ENCODE measurements at regions not wholly inside any gene's neighbourhood (a gene's known extent, or its start where the extent isn't known, plus 50 kb on each side); places are given as distances from the start of the nearest gene placed in this dataset.
"Not testable (repeated sequence)": the region's sequence is repeated elsewhere in the genome, so short reads cannot be mapped to it uniquely, and the experiment has no call there.

GRCh38 chrX:76555816-76556215 is 128.3 kb downstream of the MAGEE1 start:
- no peak overlapping the region for H3K4me3 ChIP-seq (ENCODE audit: low read depth, low read length)
- TF ChIP-seq CTCF (IDR thresholded peaks at IDR 0.05; ENCODE audit: low read depth, low read length, missing control alignments): peak; percentile 27
- DNase-seq (ENCODE audit: low read depth): peak; percentile 4

GRCh38 chrX:76564842-76565241 is 137.3 kb downstream of the MAGEE1 start:
- DNase-seq (ENCODE audit: low read depth): not testable (repeated sequence)

GRCh38 chrX:76605390-76605789 is 177.9 kb downstream of the MAGEE1 start:
- DNase-seq (ENCODE audit: low read depth): no peak
- H3K4me3 ChIP-seq (ENCODE audit: low read depth, low read length): no peak overlapping the region
- no peak for TF ChIP-seq CTCF (IDR thresholded peaks at IDR 0.05; ENCODE audit: low read depth, low read length, missing control alignments)

More at GRCh38 chrX:76564842-76565241, 137.3 kb downstream of the MAGEE1 start:
- not testable (repeated sequence) for H3K4me3 ChIP-seq (ENCODE audit: low read depth, low read length)

GRCh38 chrX:76617020-76617419 is 189.5 kb downstream of the MAGEE1 start:
- no peak for DNase-seq (ENCODE audit: low read depth)
- no peak for TF ChIP-seq CTCF (IDR thresholded peaks at IDR 0.05; ENCODE audit: low read depth, low read length, missing control alignments)
- H3K4me3 ChIP-seq (ENCODE audit: low read depth, low read length): no peak overlapping the region

GRCh38 chrX:76643590-76643989 is 216.1 kb downstream of the MAGEE1 start:
- TF ChIP-seq CTCF (IDR thresholded peaks at IDR 0.05; ENCODE audit: low read depth, low read length, missing control alignments): no peak
- no peak overlapping the region for H3K4me3 ChIP-seq (ENCODE audit: low read depth, low read length)
- DNase-seq (ENCODE audit: low read depth): no peak

- DNase-seq (ENCODE audit: low read depth); H3K4me3 ChIP-seq (ENCODE audit: low read depth, low read length): not testable (repeated sequence)
Observed at GRCh38 chrX:76651369-76651768, 223.9 kb downstream of the MAGEE1 start.

GRCh38 chrX:76657499-76657898 is 230.0 kb downstream of the MAGEE1 start:
- no peak for TF ChIP-seq CTCF (IDR thresholded peaks at IDR 0.05; ENCODE audit: low read depth, low read length, missing control alignments)
- no peak for DNase-seq (ENCODE audit: low read depth)
- H3K4me3 ChIP-seq (ENCODE audit: low read depth, low read length): no peak overlapping the region
